HG03280 (cell line): ENCODE measurements at regions not wholly inside any gene's neighbourhood (a gene's known extent, or its start where the extent isn't known, plus 50 kb on each side); places are given as distances from the start of the nearest gene placed in this dataset.

Experiments
- ATAC-seq: cut with Tn5 transposase; IDR thresholded peaks from one replicate; pipeline ENCODE4 v1.9.1; 2021; ENCODE audit warnings: mild to moderate bottlenecking, moderate library complexity; ENCODE audit not compliant: unreplicated experiment

DNA sequence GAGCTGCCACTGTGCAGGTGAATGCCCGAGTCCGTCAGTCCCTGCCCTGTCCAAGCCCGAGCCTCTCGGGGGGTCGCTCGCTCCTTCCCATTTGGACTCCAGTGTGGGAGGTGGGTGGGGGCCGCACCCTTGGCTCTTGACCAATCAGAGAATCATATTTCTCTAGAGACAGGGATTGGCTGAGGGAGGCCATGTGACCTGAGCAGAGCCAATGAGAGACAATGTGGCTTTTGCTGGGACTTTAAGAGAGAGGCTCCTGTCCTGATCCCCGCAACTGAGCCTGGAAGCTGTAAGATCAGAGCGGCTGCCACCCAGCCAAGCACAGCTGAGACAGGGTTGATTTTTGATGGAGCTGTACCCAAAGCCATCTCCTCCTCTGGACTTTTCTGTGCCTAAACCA, 199.3 kb downstream of the TFAP2C start:
- no peak for ATAC-seq

DNA sequence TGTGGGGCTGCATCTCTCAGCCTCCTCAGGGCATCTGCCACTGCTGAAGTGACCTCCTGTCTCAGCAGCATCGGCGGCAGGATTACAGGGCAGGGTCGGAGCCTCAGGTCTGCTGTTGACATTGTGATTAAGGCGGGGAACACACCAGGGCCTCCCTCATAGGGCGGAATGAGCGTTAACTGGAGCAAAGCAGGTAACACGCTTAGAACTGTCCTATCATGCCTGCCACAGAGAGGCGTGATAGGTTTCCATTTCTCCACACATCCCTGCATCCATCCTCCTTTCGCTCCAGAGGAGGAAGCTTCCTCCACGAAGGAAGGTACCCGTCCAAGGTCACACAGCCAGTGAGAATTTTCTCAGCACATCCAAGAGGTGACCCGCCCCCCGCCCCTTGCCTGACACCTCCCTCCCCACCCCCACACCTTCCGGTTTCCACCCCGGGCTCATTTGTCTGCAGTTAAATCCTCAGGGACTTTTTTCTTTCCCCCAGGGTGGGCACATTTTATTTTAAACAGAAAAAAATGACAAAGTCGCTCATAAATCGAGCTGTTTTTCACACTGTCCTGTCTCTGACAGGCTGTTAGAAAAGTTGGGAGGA, 200.8 kb downstream of the TFAP2C start:
- ATAC-seq, result no peak

GRCh38 chr20:56831795-56832194, 202.7 kb downstream of the TFAP2C start:
- no peak for ATAC-seq

GRCh38 chr20:56833427-56833826, 204.3 kb downstream of the TFAP2C start:
- no peak for ATAC-seq

- ATAC-seq, result no peak
Observed at GRCh38 chr20:56835829-56836550, 206.9 kb downstream of the TFAP2C start.

DNA sequence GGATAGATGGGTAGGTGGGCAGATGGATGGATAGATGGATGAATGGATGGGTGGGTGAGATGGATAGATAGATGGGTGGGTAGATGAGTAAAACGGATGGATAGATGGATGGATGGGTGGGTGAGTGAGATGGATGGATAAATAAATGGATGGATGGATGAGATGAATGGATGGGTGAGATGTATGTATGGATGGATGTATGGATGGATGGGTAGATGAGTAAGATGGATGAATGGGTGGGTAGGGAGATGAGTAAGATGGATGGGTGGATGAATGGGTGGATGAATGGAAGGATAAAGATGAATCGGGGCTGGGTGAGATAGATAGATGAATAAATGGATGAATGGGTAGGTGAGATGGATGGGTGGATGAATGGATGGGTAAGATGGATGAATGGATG, 210.1 kb downstream of the TFAP2C start:
- ATAC-seq, result no peak

DNA sequence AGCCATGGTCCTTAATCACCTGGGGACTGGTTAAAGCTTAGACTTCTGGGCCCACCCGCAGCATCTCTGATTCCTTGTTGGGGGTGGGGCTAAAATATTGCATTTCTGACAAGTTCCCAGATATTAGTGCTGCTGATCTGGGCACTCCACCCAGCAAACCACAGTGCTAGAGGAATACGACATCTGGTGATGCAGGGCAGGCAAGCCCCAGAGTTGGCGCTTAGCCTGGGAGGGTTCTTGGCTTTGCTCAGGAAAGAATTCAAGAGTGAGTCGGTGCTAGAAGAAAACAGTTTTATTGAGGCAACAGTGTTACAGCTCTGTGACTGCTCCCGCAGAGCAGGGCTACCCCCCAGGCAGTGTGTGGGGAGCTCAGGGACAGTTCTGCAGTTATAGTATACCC, 210.7 kb downstream of the TFAP2C start:
- ATAC-seq, result no peak

DNA sequence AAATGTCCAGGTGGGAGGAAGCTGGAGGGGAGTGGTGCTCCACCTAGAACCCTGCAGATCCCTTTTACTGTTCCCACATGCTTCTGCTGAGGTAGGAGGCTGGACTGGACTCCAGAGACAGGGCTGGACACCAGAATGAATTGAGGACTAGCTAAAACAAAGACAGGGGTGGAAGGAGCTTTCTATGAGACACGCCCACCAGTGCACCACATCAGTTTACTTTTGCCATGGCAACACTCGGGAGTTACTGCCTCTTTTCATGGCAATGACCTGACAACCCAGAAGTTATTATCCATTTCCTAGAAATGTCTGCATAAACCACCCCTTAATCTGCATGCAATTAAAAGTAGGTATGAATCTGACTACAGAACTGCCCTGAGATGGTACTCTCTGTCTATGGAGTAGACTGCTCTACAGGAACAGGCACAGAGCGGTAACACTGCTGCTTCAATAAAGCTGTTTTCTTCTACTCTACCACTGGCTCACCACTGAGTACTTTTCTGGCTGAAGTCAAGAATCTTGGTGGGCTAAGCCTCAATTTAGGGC, 211.7 kb downstream of the TFAP2C start:
- no peak for ATAC-seq

DNA sequence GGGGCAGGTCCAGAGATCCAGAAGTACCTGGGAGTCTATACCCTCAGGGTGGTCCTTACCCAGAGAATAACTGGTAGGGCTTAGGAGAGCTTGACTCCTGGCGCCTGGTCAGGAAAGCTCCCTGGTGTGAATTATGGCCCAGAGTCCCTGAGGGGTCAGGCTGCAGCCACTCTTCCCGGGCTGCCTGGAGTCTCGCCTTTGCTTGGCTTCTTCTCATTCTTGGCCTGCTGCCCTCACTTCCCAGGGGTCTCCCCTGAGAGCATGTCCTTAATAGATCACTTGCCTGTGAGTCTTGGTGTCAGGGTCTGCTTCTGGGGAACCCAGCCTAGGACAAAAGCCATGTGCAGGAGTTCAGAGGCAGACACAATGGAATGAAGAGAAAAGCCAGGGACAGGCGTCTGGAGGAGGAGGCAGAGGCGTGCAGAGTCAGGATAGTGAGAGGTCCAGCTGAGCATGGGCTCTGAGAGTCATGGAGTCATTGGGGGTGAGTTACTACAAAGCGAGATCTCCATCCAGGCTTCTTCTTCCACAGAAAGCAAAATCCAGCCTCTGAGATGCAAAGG, 212.3 kb downstream of the TFAP2C start:
- no peak for ATAC-seq

- ATAC-seq, result no peak
Observed at GRCh38 chr20:56842056-56842455, 212.9 kb downstream of the TFAP2C start.

DNA sequence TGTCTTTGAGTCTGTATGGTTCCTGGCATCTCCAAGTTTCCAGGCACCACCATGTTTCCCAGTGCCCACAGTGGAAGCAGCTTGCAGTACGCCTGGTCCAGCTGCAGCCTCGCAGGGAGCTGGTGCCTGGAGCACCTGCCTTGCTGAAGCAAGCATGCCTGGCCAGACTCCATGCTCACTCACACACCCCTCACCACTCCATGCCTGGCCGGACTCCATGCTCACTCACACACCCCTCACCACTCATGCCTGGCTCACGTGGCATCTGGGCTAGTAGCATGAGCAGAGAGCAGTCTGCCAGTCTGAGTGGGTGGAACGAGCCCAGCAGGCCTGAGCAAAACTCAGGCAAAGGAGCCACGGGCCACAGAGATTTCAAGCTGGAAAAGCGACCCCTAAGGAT, 214.3 kb downstream of the TFAP2C start:
- ATAC-seq, result no peak

GRCh38 chr20:56843817-56844216, 214.7 kb downstream of the TFAP2C start:
- ATAC-seq, result no peak

- ATAC-seq, result no peak
Observed at GRCh38 chr20:56845546-56846086, 216.5 kb downstream of the TFAP2C start.

DNA sequence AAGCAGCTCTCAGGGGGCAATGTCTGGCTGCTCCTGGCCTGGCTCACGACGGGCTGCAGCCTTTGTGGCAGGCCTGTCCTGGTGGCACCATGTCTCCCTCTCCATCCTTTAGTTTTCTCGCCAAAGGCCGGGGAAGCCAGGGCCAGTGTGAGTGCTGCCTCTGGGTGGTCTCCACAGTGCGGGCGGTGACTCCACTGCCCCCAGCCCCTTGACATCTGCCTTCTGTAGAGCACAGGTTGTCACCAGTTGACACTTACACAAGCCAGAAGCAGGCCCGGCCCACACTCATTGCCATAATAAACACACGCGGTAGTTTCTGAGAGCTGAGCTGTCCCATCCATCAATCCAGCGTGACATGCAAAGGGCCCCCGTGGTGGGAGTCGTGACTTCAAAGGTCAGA, 219.5 kb downstream of the TFAP2C start:
- no peak for ATAC-seq

DNA sequence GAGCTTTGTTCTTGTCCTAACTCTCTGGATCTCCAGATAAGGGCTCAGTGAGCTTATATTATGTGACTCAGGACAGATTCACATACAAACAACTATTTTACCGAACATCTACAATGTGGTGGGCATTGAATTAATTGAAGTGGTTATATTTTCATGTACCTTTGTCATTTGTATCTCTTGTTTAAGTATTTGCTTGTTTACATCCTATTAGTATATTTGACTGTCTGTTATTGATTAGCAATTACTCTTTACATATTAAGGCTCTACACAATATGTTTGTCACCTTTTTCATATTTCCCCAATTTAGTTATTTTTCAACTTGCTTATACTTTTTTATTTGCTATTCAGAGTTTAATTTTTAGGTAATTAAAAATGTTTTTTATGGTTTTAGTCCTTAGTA, 222.4 kb downstream of the TFAP2C start:
- ATAC-seq, result no peak

- no peak for ATAC-seq
Observed at GRCh38 chr20:56855708-56856107, 226.6 kb downstream of the TFAP2C start.

GRCh38 chr20:56857950-56858349, 228.8 kb downstream of the TFAP2C start:
- no peak for ATAC-seq

GRCh38 chr20:56859039-56859800, 230.1 kb downstream of the TFAP2C start:
- no peak for ATAC-seq

GRCh38 chr20:56859801-56860261, 230.7 kb downstream of the TFAP2C start:
- ATAC-seq, result no peak

GRCh38 chr20:56860413-56860812, 231.3 kb downstream of the TFAP2C start:
- no peak for ATAC-seq

GRCh38 chr20:56861590-56861989, 232.5 kb downstream of the TFAP2C start:
- no peak for ATAC-seq
